SK-N-SH (cell line): ENCODE measurements at regions not wholly inside any gene's neighbourhood (a gene's known extent, or its start where the extent isn't known, plus 50 kb on each side); places are given as distances from the start of the nearest gene placed in this dataset.

ENCODE experiments used
- CTCF ChIA-PET: fragments of 300-600, 350-600 bp; formaldehyde crosslinking; extraction: SDS; loops from one replicate; lab custom pipeline; 2021; lab: Yijun Ruan, JAX
- POLR2A ChIA-PET: fragments of 350-600 bp; sonication (Branson Sonifier 250); formaldehyde crosslinking; extraction: SDS; loops from one replicate; lab custom pipeline; 2020; ENCODE audit warnings: antibody characterized with exemption, inconsistent platforms; lab: Yijun Ruan, JAX
- DNase-seq: peaks from one replicate; pipeline ENCODE4 v3.0.0; 2012
- H2AFZ ChIP-seq: fragments of 200-600 bp; sonication (generic); 2 replicates; pipeline ENCODE4 v1.8.1; 2016; ENCODE audit warnings: antibody characterized with exemption, mild to moderate bottlenecking, low read depth
- H3F3A ChIP-seq: fragments of 200-600 bp; sonication (generic); replicated peaks from 2 replicates; pipeline ENCODE3; 2016; ENCODE audit warnings: antibody characterized with exemption, mild to moderate bottlenecking; ENCODE audit not compliant: insufficient read depth
- H3K27ac ChIP-seq, 2 experiments: fragments of 200-500 bp in 1 of 2; fragments of 200-600 bp in 1 of 2; sonication (Bioruptor generic) in 1 of 2; sonication (generic), shearing (Covaris generic) in 1 of 2; 2 replicates each; pipeline versions ENCODE4 v1.5.1 to v1.6.1; 2014 to 2016; ENCODE audit warnings: low read depth in 2 of 2, inconsistent platforms in 1 of 2, low read length in 1 of 2, mild to moderate bottlenecking in 1 of 2, mixed read lengths in 1 of 2
- H3K27me3 ChIP-seq: fragments of 200-600 bp; sonication (generic), shearing (Covaris generic); 2 replicates; pipeline ENCODE4 v1.6.1; 2016; ENCODE audit warnings: mixed run types; ENCODE audit not compliant: insufficient read depth
- H3K36me3 ChIP-seq, 2 experiments: fragments of 200-500 bp in 1 of 2; fragments of 200-600 bp in 1 of 2; sonication (Bioruptor generic) in 1 of 2; sonication (generic) in 1 of 2; replicated peaks in 1 of 2; 2 replicates each; pipeline versions ENCODE3 to v1.5.1; 2014 to 2016; ENCODE audit warnings: low read length in 1 of 2, mild to moderate bottlenecking in 1 of 2; ENCODE audit not compliant: insufficient read depth in 2 of 2, control insufficient read depth in 1 of 2
- H3K4me1 ChIP-seq, 2 experiments: fragments of 200-500 bp in 1 of 2; fragments of 200-600 bp in 1 of 2; sonication (Bioruptor generic) in 1 of 2; sonication (generic), shearing (Covaris generic) in 1 of 2; 2 replicates each; pipeline versions ENCODE4 v1.5.1 to v1.6.1; 2014 to 2016; ENCODE audit warnings: low read depth in 1 of 2, low read length in 1 of 2, mixed run types in 1 of 2; ENCODE audit not compliant: insufficient read depth in 2 of 2, control insufficient read depth in 1 of 2
- H3K4me2 ChIP-seq: fragments of 200-600 bp; sonication (generic), shearing (Covaris generic); 2 replicates; pipeline ENCODE4 v1.6.1; 2017; ENCODE audit warnings: mixed run types
- H3K4me3 ChIP-seq, 2 experiments: fragments of 200-500 bp in 1 of 2; fragments of 200-600 bp in 1 of 2; sonication (Bioruptor generic) in 1 of 2; sonication (generic), shearing (Covaris generic) in 1 of 2; 2 replicates each; pipeline versions ENCODE4 v1.5.1 to v1.8.1; 2014 to 2016; ENCODE audit warnings: low read depth in 2 of 2, inconsistent platforms in 1 of 2, low read length in 1 of 2, mild to moderate bottlenecking in 1 of 2, mixed read lengths in 1 of 2, moderate library complexity in 1 of 2
- H3K79me2 ChIP-seq: fragments of 200-600 bp; sonication (generic); 2 replicates; pipeline ENCODE4 v1.8.1; 2017; ENCODE audit warnings: mild to moderate bottlenecking; ENCODE audit not compliant: insufficient read depth
- H3K9ac ChIP-seq: fragments of 200-600 bp; sonication (generic); 2 replicates; pipeline ENCODE4 v1.6.1; 2017; ENCODE audit warnings: mixed run types
- H3K9me2 ChIP-seq: fragments of 200-600 bp; sonication (generic); 2 replicates; pipeline ENCODE4 v1.6.1; 2017; ENCODE audit warnings: mixed run types
- H3K9me3 ChIP-seq: fragments of 200-600 bp; sonication (generic); 2 replicates; pipeline ENCODE4 v1.6.1; 2017; ENCODE audit warnings: mixed run types, mild to moderate bottlenecking, moderate library complexity
- H4K20me1 ChIP-seq: fragments of 200-600 bp; sonication (generic); 2 replicates; pipeline ENCODE4 v1.6.1; 2017; ENCODE audit warnings: mild to moderate bottlenecking, mixed run types; ENCODE audit not compliant: insufficient read depth
- CHD2 ChIP-seq: fragments of 150-350 bp; IDR thresholded peaks from 2 replicates; pipeline ENCODE4 v1.6.1; 2018; ENCODE audit warnings: low read length; ENCODE audit not compliant: partially characterized antibody
- EP300 ChIP-seq, 2 experiments: IDR thresholded peaks; 2 replicates each; pipeline versions ENCODE4 v1.4.0 to v1.6.1; 2012; ENCODE audit warnings: borderline replicate concordance in 1 of 2, low read depth in 1 of 2, low read length in 1 of 2
- EZH2phosphoT487 ChIP-seq: fragments of 200-600 bp; sonication (generic); IDR thresholded peaks from 2 replicates; pipeline ENCODE4 v1.6.1; 2017; ENCODE audit warnings: low read depth, mixed run types, mild to moderate bottlenecking, antibody characterized with exemption, moderate library complexity, borderline replicate concordance
- FOXJ3 ChIP-seq: sonication (generic); formaldehyde crosslinking; IDR thresholded peaks from 2 replicates; pipeline ENCODE4 v1.5.1; 2020; ENCODE audit warnings: mild to moderate bottlenecking, missing genetic modification reagents
- FOXM1 ChIP-seq: IDR thresholded peaks from 2 replicates; pipeline ENCODE4 v1.4.0; 2012; ENCODE audit warnings: low read depth, mild to moderate bottlenecking
- MEF2A ChIP-seq: IDR thresholded peaks from 2 replicates; pipeline ENCODE4 v1.4.0; 2012; ENCODE audit warnings: low read depth, borderline replicate concordance
- NRF1 ChIP-seq: IDR thresholded peaks from 2 replicates; pipeline ENCODE4 v1.6.1; 2012; ENCODE audit warnings: low read depth, mild to moderate bottlenecking, low read length
- REST ChIP-seq: IDR thresholded peaks from 2 replicates; pipeline ENCODE4 v1.6.1; 2012; ENCODE audit warnings: mild to moderate bottlenecking, low read depth, low read length, moderate library complexity
- SIN3A ChIP-seq: IDR thresholded peaks from 2 replicates; pipeline ENCODE4 v1.6.1; 2012; ENCODE audit warnings: low read depth, mild to moderate bottlenecking, low read length, moderate library complexity, borderline replicate concordance
- TCF12 ChIP-seq: IDR thresholded peaks from 2 replicates; pipeline ENCODE4 v1.4.0; 2012
- TEAD4 ChIP-seq: IDR thresholded peaks from 2 replicates; pipeline ENCODE4 v1.4.0; 2012; ENCODE audit warnings: mild to moderate bottlenecking, borderline replicate concordance; ENCODE audit not compliant: insufficient read depth
- USF1 ChIP-seq: IDR thresholded peaks from 2 replicates; pipeline ENCODE4 v1.4.0; 2012; ENCODE audit warnings: low read depth, borderline replicate concordance
- YY1 ChIP-seq: IDR thresholded peaks from 2 replicates; pipeline ENCODE4 v1.4.0; 2012; ENCODE audit warnings: low read depth, mild to moderate bottlenecking
- WGBS: methylation state at CpG from one replicate; pipeline ENCODE4 v1.1.6; 2017; ENCODE audit warnings: low lambda C conversion rate; 5-methylcytosine and 5-hydroxymethylcytosine counted together
- TF ChIP-seq, protein P1 (sequence below): fragments of 200-600 bp; sonication (generic); IDR thresholded peaks from 2 replicates; pipeline ENCODE4 v1.6.1; 2017; ENCODE audit warnings: antibody characterized with exemption, mild to moderate bottlenecking, moderate library complexity
- TF ChIP-seq, protein P2 (sequence below): IDR thresholded peaks from 2 replicates; pipeline ENCODE4 v1.4.0; 2012; ENCODE audit warnings: low read depth, borderline replicate concordance

DNA sequence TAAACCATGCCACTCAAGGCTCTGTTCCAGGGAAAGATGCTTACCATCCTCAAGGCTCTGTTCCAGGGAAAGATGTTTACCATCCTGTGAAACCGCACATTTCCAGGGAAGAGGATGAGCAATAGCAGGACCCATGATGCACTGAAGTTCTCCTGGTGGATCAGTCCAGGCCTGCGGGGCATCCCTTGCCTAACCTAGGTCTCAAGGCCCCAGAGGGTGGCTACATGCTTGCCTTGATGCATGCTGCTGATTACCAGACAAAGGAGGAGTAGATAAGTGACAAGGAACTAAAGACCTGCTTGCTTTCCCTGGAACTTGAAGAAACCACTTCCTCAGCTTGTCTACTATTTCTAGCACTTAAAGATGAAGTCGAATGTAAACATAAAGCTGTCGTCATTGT lies 111.0 kb upstream of the LINC00305 start:
- 20% methylated on average over 4 of the region's 4 CpGs for WGBS
- no peak for DNase-seq

GRCh38 chr18:64258111-64258650 lies 109.3 kb upstream of the LINC00305 start:
- Histone ChIP-seq H3K4me1 (no peaks in the 10 kb centered on the region), H3K36me3 (no peaks in the 10 kb centered on the region), H3K79me2 (no peaks in the 10 kb centered on the region), H3K9me2 (no peaks in the 10 kb centered on the region), H3K27me3 (no peaks in the 10 kb centered on the region), H3K9me3 (no peaks in the 10 kb centered on the region; the same call in 1 of the 2 replicates), H3K4me2 (no peak overlapping the region), H2AFZ (no peak overlapping the region), H3K4me3 (no peak overlapping the region), H3K9ac (no peak overlapping the region), H3F3A (no peaks in the 10 kb centered on the region), H4K20me1 (no peaks in the 10 kb centered on the region), H3K27ac (no peak overlapping the region)
- DNase-seq = no peak
- POLR2A ChIA-PET = no interaction called here
- CTCF ChIA-PET = interaction anchor here (1.0 kb wide), 1 partner anchor 42 kb away, joined by 3 read pairs; no protein-coding TSS in a partner anchor
- 24% methylated on average over 5 of the region's 5 CpGs for WGBS
- TF ChIP-seq TEAD4 (no peak), USF1 (no peak), SIN3A (no peak), FOXJ3 (no peak), YY1 (no peak), NRF1 (no peak), MEF2A (no peak), CHD2 (no peak), EP300 (IDR thresholded peaks at IDR 0.05; ENCODE audit: borderline replicate concordance in 1 of 2, low read depth in 1 of 2, low read length in 1 of 2) (no peak), FOXM1 (no peak)
- TF ChIP-seq, protein P1, sequence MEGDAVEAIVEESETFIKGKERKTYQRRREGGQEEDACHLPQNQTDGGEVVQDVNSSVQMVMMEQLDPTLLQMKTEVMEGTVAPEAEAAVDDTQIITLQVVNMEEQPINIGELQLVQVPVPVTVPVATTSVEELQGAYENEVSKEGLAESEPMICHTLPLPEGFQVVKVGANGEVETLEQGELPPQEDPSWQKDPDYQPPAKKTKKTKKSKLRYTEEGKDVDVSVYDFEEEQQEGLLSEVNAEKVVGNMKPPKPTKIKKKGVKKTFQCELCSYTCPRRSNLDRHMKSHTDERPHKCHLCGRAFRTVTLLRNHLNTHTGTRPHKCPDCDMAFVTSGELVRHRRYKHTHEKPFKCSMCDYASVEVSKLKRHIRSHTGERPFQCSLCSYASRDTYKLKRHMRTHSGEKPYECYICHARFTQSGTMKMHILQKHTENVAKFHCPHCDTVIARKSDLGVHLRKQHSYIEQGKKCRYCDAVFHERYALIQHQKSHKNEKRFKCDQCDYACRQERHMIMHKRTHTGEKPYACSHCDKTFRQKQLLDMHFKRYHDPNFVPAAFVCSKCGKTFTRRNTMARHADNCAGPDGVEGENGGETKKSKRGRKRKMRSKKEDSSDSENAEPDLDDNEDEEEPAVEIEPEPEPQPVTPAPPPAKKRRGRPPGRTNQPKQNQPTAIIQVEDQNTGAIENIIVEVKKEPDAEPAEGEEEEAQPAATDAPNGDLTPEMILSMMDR = no peak
- TF ChIP-seq, protein P2, sequence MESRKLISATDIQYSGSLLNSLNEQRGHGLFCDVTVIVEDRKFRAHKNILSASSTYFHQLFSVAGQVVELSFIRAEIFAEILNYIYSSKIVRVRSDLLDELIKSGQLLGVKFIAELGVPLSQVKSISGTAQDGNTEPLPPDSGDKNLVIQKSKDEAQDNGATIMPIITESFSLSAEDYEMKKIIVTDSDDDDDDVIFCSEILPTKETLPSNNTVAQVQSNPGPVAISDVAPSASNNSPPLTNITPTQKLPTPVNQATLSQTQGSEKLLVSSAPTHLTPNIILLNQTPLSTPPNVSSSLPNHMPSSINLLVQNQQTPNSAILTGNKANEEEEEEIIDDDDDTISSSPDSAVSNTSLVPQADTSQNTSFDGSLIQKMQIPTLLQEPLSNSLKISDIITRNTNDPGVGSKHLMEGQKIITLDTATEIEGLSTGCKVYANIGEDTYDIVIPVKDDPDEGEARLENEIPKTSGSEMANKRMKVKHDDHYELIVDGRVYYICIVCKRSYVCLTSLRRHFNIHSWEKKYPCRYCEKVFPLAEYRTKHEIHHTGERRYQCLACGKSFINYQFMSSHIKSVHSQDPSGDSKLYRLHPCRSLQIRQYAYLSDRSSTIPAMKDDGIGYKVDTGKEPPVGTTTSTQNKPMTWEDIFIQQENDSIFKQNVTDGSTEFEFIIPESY = no peak

More for the DNA sequence above, 111.0 kb upstream of the LINC00305 start:
- Histone ChIP-seq H3K27ac (no peak overlapping the region), H3K4me3 (no peak overlapping the region), H3K4me2 (no peak overlapping the region), H3K9ac (no peak overlapping the region), H3K9me3 (no peaks in the 10 kb centered on the region; the same call in 1 of the 2 replicates), H3K4me1 (no peaks in the 10 kb centered on the region), H3K27me3 (no peaks in the 10 kb centered on the region), H2AFZ (no peak overlapping the region), H3K79me2 (no peaks in the 10 kb centered on the region), H3K36me3 (no peaks in the 10 kb centered on the region), H4K20me1 (no peaks in the 10 kb centered on the region), H3K9me2 (no peaks in the 10 kb centered on the region), H3F3A (no peaks in the 10 kb centered on the region)
- POLR2A ChIA-PET = no interaction called here
- no peak for TF ChIP-seq MEF2A
- TF ChIP-seq TCF12 = no peak
- no peak for TF ChIP-seq REST
- TF ChIP-seq EZH2phosphoT487 = no peak
- TF ChIP-seq YY1 = no peak
- CTCF ChIA-PET = no interaction called here
